ENCODE measurements at regions not wholly inside any gene's neighbourhood (a gene's known extent, or its start where the extent isn't known, plus 50 kb on each side); places are given as distances from the start of the nearest gene placed in this dataset.

GRCh38 chr7:138247081-138247480 lies 170.8 kb downstream of the AKR1D1 start:
- TF ChIP-seq MAX (CRISPR knock-in tag; IDR thresholded peaks at IDR 0.05) = no peak
- no peak for TF ChIP-seq CTCF (IDR thresholded peaks at IDR 0.05)
- no peak for TF ChIP-seq CREB1 (CRISPR knock-in tag; IDR thresholded peaks at IDR 0.05)
- no peak for TF ChIP-seq TEAD1 (CRISPR knock-in tag; IDR thresholded peaks at IDR 0.05)
